ENCODE measurements at regions not wholly inside any gene's neighbourhood (a gene's known extent, or its start where the extent isn't known, plus 50 kb on each side); places are given as distances from the start of the nearest gene placed in this dataset.

GRCh38 chr11:116414357-116414880, 358.4 kb downstream of the BUD13 start:
- H3K27me3 Mint-ChIP-seq: peaks cover 6% of the 10 kb centered on the region
- no peaks in the 10 kb centered on the region for H3K9me3 Mint-ChIP-seq
- H3K4me3 Mint-ChIP-seq: no peak overlapping the region
- H3K27ac Mint-ChIP-seq: no peak overlapping the region
- no peaks in the 10 kb centered on the region for H3K36me3 Mint-ChIP-seq (ENCODE audit: low read depth)
- no peak for DNase-seq
- no peaks in the 10 kb centered on the region for H3K4me1 Mint-ChIP-seq (ENCODE audit: low read depth)

GRCh38 chr11:116413301-116414242, 359.2 kb downstream of the BUD13 start:
- DNase-seq: no peak
- no peak overlapping the region for H3K4me3 Mint-ChIP-seq
- peaks cover 6% of the 10 kb centered on the region for H3K27me3 Mint-ChIP-seq
- H3K9me3 Mint-ChIP-seq: no peaks in the 10 kb centered on the region
- no peak overlapping the region for H3K27ac Mint-ChIP-seq
- H3K36me3 Mint-ChIP-seq (ENCODE audit: low read depth): no peaks in the 10 kb centered on the region
- no peaks in the 10 kb centered on the region for H3K4me1 Mint-ChIP-seq (ENCODE audit: low read depth)

GRCh38 chr11:116412118-116412889, 360.5 kb downstream of the BUD13 start:
- Mint-ChIP-seq H3K9me3 (no peaks in the 10 kb centered on the region), H3K27me3 (peaks cover 6% of the 10 kb centered on the region), H3K27ac (no peak overlapping the region), H3K4me1 (ENCODE audit: low read depth) (no peaks in the 10 kb centered on the region), H3K36me3 (ENCODE audit: low read depth) (no peaks in the 10 kb centered on the region), H3K4me3 (no peak overlapping the region)
- DNase-seq: no peak

- H3K27ac Mint-ChIP-seq: no peak overlapping the region
- no peak for DNase-seq
- no peak overlapping the region for H3K4me3 Mint-ChIP-seq
- no peaks in the 10 kb centered on the region for H3K9me3 Mint-ChIP-seq
- H3K27me3 Mint-ChIP-seq: peaks cover 3% of the 10 kb centered on the region
- no peaks in the 10 kb centered on the region for H3K4me1 Mint-ChIP-seq (ENCODE audit: low read depth)
- H3K36me3 Mint-ChIP-seq (ENCODE audit: low read depth): no peaks in the 10 kb centered on the region
These were observed 363.5 kb downstream of the BUD13 start for GRCh38 chr11:116409238-116409637.

DNA sequence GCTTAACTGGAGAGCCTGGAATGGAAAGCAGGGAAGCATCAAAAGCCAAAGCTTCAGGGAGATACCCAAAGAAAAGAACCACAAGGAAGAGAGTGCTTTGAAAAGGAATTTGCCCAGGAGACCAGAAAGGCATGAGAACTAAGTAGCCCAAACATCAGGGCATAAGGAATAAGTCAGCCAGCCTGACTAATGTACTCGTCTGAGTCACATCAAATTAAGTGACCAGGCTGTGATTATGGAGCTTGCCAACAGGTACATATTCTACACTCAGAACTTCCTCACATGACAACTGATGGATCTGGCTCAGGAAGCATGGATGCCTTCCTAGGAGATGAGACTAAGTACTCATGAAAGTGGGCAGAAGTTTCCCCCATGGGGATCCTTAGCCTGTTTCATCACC, 366.7 kb downstream of the BUD13 start:
- no peak for DNase-seq
- Mint-ChIP-seq H3K27me3 (peaks cover 3% of the 10 kb centered on the region), H3K27ac (no peak overlapping the region)

DNA sequence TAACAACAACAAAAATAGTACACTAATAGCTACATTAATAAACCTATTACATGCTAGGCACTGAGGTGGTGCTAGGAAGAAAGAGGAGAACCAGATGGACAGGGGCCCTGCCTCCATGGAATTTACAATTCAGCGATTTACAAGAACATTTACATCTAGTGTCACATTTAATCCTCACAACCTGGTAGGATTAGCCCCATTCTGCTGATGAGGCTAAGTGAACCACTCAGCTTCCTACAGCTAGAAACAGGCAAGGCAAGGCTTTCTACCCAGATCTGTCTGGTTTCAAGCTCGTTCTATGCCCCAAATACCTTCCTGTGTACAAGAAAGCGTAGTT, 368.4 kb downstream of the BUD13 start:
- Mint-ChIP-seq H3K9me3 (no peaks in the 10 kb centered on the region), H3K4me1 (ENCODE audit: low read depth) (no peaks in the 10 kb centered on the region), H3K4me3 (no peak overlapping the region), H3K27me3 (no peaks in the 10 kb centered on the region), H3K36me3 (ENCODE audit: low read depth) (no peaks in the 10 kb centered on the region), H3K27ac (no peak overlapping the region)
- DNase-seq: no peak

More for the DNA sequence above, 366.7 kb downstream of the BUD13 start:
- H3K9me3 Mint-ChIP-seq: no peaks in the 10 kb centered on the region
- no peaks in the 10 kb centered on the region for H3K36me3 Mint-ChIP-seq (ENCODE audit: low read depth)
- no peaks in the 10 kb centered on the region for H3K4me1 Mint-ChIP-seq (ENCODE audit: low read depth)
- no peak overlapping the region for H3K4me3 Mint-ChIP-seq

DNA sequence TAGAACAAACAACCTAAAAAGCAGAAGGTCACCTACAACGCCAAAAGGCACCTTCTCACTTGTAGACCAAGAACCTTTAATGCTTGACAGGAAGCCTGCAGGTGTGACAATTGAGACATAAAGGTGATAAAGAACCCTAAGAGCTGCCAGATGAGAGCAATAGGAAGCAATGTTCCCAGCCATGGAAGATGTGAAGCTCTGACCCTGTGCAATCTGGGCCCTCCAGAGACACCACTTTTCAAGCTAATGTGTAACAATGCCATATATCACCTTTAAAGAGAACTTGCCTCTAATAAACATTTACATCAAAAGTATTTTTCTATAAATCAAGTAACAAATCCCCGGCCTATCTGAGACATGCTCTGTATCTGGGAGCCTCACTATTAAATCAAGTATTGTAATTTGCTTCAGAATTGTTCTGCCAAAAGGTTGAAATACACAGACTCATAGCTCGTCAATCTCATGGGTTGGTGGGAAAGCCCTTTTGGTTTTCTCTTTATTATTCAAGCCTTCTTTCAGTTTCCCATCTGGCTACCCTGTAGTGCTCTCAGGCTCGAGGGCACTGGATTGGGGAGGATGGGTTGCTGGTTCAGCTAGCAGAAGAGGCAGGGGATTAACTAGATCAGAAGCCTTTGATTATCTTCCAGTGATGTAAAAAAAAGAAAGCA, 368.9 kb downstream of the BUD13 start:
- Mint-ChIP-seq H3K4me3 (no peak overlapping the region), H3K4me1 (ENCODE audit: low read depth) (no peaks in the 10 kb centered on the region), H3K36me3 (ENCODE audit: low read depth) (no peaks in the 10 kb centered on the region), H3K27me3 (no peaks in the 10 kb centered on the region), H3K27ac (no peak overlapping the region), H3K9me3 (no peaks in the 10 kb centered on the region)
- DNase-seq: no peak

GRCh38 chr11:116400081-116400480, 372.7 kb downstream of the BUD13 start:
- Mint-ChIP-seq H3K4me3 (no peak overlapping the region), H3K4me1 (ENCODE audit: low read depth) (no peaks in the 10 kb centered on the region), H3K27ac (no peak overlapping the region), H3K9me3 (no peaks in the 10 kb centered on the region), H3K27me3 (no peaks in the 10 kb centered on the region), H3K36me3 (ENCODE audit: low read depth) (no peaks in the 10 kb centered on the region)
- no peak for DNase-seq

- H3K9me3 Mint-ChIP-seq: no peaks in the 10 kb centered on the region
These were observed 375.1 kb downstream of the BUD13 start for GRCh38 chr11:116397602-116398084.

GRCh38 chr11:116396331-116396730, 376.5 kb downstream of the BUD13 start:
- no peak for DNase-seq
- H3K4me3 Mint-ChIP-seq: no peak overlapping the region
- peaks cover 6% of the 10 kb centered on the region for H3K27me3 Mint-ChIP-seq
- no peaks in the 10 kb centered on the region for H3K9me3 Mint-ChIP-seq
- no peaks in the 10 kb centered on the region for H3K36me3 Mint-ChIP-seq (ENCODE audit: low read depth)
- no peak overlapping the region for H3K27ac Mint-ChIP-seq
- H3K4me1 Mint-ChIP-seq (ENCODE audit: low read depth): no peaks in the 10 kb centered on the region

More at GRCh38 chr11:116397602-116398084, 375.1 kb downstream of the BUD13 start:
- Mint-ChIP-seq H3K27ac (no peak overlapping the region), H3K4me1 (ENCODE audit: low read depth) (no peaks in the 10 kb centered on the region), H3K36me3 (ENCODE audit: low read depth) (no peaks in the 10 kb centered on the region), H3K4me3 (no peak overlapping the region), H3K27me3 (no peaks in the 10 kb centered on the region)
- DNase-seq: no peak

DNA sequence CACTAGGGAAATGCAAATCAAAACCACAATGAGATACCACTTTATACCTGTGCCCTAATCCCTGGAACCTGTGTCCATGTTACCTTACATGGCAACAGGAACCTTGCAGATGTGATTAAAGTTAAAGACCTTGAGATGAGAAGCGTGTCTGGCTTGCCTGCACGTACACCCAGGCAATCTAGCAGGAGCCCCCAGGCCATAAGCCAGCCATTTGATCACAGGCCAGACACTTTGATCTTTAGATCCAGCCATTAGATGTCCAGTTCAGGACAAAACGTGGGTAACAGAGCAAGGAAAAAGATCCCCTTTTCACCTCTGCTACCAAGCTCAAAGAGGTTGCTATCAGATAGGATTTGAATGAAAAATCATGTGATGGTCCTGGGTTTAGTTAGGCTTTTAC, 378.8 kb downstream of the BUD13 start:
- Mint-ChIP-seq H3K36me3 (ENCODE audit: low read depth) (no peaks in the 10 kb centered on the region), H3K27me3 (peaks cover 6% of the 10 kb centered on the region), H3K4me1 (ENCODE audit: low read depth) (no peaks in the 10 kb centered on the region), H3K4me3 (no peak overlapping the region), H3K9me3 (no peaks in the 10 kb centered on the region), H3K27ac (no peak overlapping the region)
- DNase-seq: no peak

- Mint-ChIP-seq H3K27ac (no peak overlapping the region), H3K27me3 (peaks cover 6% of the 10 kb centered on the region), H3K4me3 (no peak overlapping the region), H3K36me3 (ENCODE audit: low read depth) (no peaks in the 10 kb centered on the region), H3K4me1 (ENCODE audit: low read depth) (no peaks in the 10 kb centered on the region), H3K9me3 (no peaks in the 10 kb centered on the region)
- DNase-seq: no peak
These were observed 381.8 kb downstream of the BUD13 start for GRCh38 chr11:116390963-116391362.

GRCh38 chr11:116388146-116388545, 384.6 kb downstream of the BUD13 start:
- no peaks in the 10 kb centered on the region for H3K36me3 Mint-ChIP-seq (ENCODE audit: low read depth)
- no peak overlapping the region for H3K4me3 Mint-ChIP-seq
- no peak overlapping the region for H3K27ac Mint-ChIP-seq
- peaks cover 6% of the 10 kb centered on the region for H3K27me3 Mint-ChIP-seq
- no peaks in the 10 kb centered on the region for H3K4me1 Mint-ChIP-seq (ENCODE audit: low read depth)
- no peaks in the 10 kb centered on the region for H3K9me3 Mint-ChIP-seq
- no peak for DNase-seq

DNA sequence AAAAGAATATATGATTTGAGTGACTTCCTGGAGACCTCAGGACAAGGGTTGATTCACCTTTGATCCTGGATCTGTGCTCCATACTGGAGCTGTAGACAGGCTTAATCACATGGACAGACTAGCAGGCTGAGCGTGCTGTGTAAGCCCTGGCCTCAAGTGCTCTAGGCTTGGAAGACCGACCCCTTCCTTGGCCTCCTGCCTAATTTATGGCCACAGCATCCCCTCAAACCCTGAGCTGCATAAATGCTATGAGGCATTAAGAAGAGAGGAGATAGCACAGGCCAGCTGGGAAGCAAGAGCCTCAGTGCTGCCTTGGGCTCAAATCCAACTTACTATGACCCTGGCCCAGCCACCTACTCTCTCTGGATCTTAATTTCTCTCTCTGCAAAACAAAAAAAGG, 385.1 kb downstream of the BUD13 start:
- no peak for DNase-seq
- H3K27ac Mint-ChIP-seq: no peak overlapping the region
- H3K4me3 Mint-ChIP-seq: no peak overlapping the region
- no peaks in the 10 kb centered on the region for H3K36me3 Mint-ChIP-seq (ENCODE audit: low read depth)
- H3K4me1 Mint-ChIP-seq (ENCODE audit: low read depth): no peaks in the 10 kb centered on the region
- H3K27me3 Mint-ChIP-seq: peaks cover 6% of the 10 kb centered on the region
- no peaks in the 10 kb centered on the region for H3K9me3 Mint-ChIP-seq

All from activated T-cell treated with anti-CD3 and anti-CD28 coated beads, Interleukin-2, amount 50 U/mL, for 24 hours (primary cell).